ENCODE measurements at regions not wholly inside any gene's neighbourhood (a gene's known extent, or its start where the extent isn't known, plus 50 kb on each side); places are given as distances from the start of the nearest gene placed in this dataset.

- DNase-seq: no peak
- H3K9me3 ChIP-seq: no peaks in the 10 kb centered on the region
- no peaks in the 10 kb centered on the region for H3K36me3 ChIP-seq
- no peaks in the 10 kb centered on the region for H3K4me1 ChIP-seq
- no peak overlapping the region for H3K9ac ChIP-seq (ENCODE audit: low read depth in 2 of 2, low read length in 2 of 2)
- H3K4me3 ChIP-seq: no peak overlapping the region
- no peaks in the 10 kb centered on the region for H3K27me3 ChIP-seq
- intact Hi-C loops (cut with DNase I): no loop called here
- H3K27ac ChIP-seq: no peak overlapping the region
- TF ChIP-seq CTCF (IDR thresholded peaks at IDR 0.05): no peak
These were observed 94.6 kb downstream of the UQCRFS1 start for GRCh38 chr19:29118389-29118788.

GRCh38 chr19:29117926-29118325 lies 95.0 kb downstream of the UQCRFS1 start:
- Histone ChIP-seq H3K4me3 (no peak overlapping the region), H3K27me3 (no peaks in the 10 kb centered on the region), H3K27ac (no peak overlapping the region), H3K4me1 (no peaks in the 10 kb centered on the region), H3K36me3 (no peaks in the 10 kb centered on the region), H3K9ac (ENCODE audit: low read depth in 2 of 2, low read length in 2 of 2) (no peak overlapping the region), H3K9me3 (no peaks in the 10 kb centered on the region)
- intact Hi-C loops (cut with DNase I): no loop called here
- no peak for TF ChIP-seq CTCF (IDR thresholded peaks at IDR 0.05)
- no peak for DNase-seq

- Histone ChIP-seq H3K36me3 (no peaks in the 10 kb centered on the region), H3K9me3 (no peaks in the 10 kb centered on the region), H3K9ac (ENCODE audit: low read depth in 2 of 2, low read length in 2 of 2) (no peak overlapping the region), H3K27me3 (no peaks in the 10 kb centered on the region), H3K4me1 (no peaks in the 10 kb centered on the region), H3K27ac (no peak overlapping the region), H3K4me3 (no peak overlapping the region)
- no peak for DNase-seq
- intact Hi-C loops (cut with DNase I): no loop called here
- TF ChIP-seq CTCF (IDR thresholded peaks at IDR 0.05): no peak
These were observed 97.8 kb downstream of the UQCRFS1 start for GRCh38 chr19:29115181-29115580.

GRCh38 chr19:29113838-29114237 lies 99.1 kb downstream of the UQCRFS1 start:
- Histone ChIP-seq H3K27me3 (no peaks in the 10 kb centered on the region), H3K27ac (no peak overlapping the region), H3K4me1 (no peaks in the 10 kb centered on the region), H3K9me3 (no peaks in the 10 kb centered on the region), H3K4me3 (no peak overlapping the region), H3K9ac (ENCODE audit: low read depth in 2 of 2, low read length in 2 of 2) (no peak overlapping the region), H3K36me3 (no peaks in the 10 kb centered on the region)
- TF ChIP-seq CTCF (IDR thresholded peaks at IDR 0.05): no peak
- DNase-seq: no peak
- intact Hi-C loops (cut with DNase I): no loop called here

- intact Hi-C loops (cut with DNase I): no loop called here
- no peak for TF ChIP-seq CTCF (IDR thresholded peaks at IDR 0.05)
- no peaks in the 10 kb centered on the region for H3K27me3 ChIP-seq
- DNase-seq: no peak
- H3K4me3 ChIP-seq: no peak overlapping the region
- H3K9ac ChIP-seq (ENCODE audit: low read depth in 2 of 2, low read length in 2 of 2): no peak overlapping the region
- no peak overlapping the region for H3K27ac ChIP-seq
- no peaks in the 10 kb centered on the region for H3K4me1 ChIP-seq
- no peaks in the 10 kb centered on the region for H3K9me3 ChIP-seq
- H3K36me3 ChIP-seq: no peaks in the 10 kb centered on the region
These were observed 101.4 kb downstream of the UQCRFS1 start for GRCh38 chr19:29111576-29111975.

- no peaks in the 10 kb centered on the region for H3K4me1 ChIP-seq
- H3K27ac ChIP-seq: no peak overlapping the region
- intact Hi-C loops (cut with DNase I): no loop called here
- H3K9ac ChIP-seq (ENCODE audit: low read depth in 2 of 2, low read length in 2 of 2): no peak overlapping the region
- H3K9me3 ChIP-seq: no peaks in the 10 kb centered on the region
- DNase-seq: no peak
- H3K4me3 ChIP-seq: no peak overlapping the region
- H3K27me3 ChIP-seq: no peaks in the 10 kb centered on the region
- H3K36me3 ChIP-seq: no peaks in the 10 kb centered on the region
- no peak for TF ChIP-seq CTCF (IDR thresholded peaks at IDR 0.05)
These were observed 105.1 kb downstream of the UQCRFS1 start for GRCh38 chr19:29107831-29108230.
